ENCODE measurements at regions not wholly inside any gene's neighbourhood (a gene's known extent, or its start where the extent isn't known, plus 50 kb on each side); places are given as distances from the start of the nearest gene placed in this dataset.
"Not testable (repeated sequence)": the region's sequence is repeated elsewhere in the genome, so short reads cannot be mapped to it uniquely, and the experiment has no call there.

DNA sequence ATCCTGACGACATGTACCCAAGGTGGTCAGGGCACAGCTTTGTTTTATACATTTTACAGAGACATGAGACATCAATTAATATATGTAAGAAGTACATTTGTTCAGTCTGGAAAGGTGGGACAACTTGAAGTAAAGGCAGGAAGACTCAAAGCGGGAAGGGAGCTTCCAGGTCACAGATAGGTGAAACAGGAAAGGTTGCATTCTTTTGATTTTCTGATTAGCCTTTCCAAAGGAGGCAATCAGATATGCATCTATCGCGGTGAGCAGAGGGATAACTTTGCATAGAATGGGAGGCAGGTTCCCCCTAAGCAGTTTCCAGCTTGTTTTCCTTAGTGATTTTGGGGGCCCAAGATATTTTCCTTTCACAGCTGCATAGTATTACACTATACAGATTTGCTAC is 358.4 kb downstream of the GLUD2 start:
- TF ChIP-seq, protein P1, sequence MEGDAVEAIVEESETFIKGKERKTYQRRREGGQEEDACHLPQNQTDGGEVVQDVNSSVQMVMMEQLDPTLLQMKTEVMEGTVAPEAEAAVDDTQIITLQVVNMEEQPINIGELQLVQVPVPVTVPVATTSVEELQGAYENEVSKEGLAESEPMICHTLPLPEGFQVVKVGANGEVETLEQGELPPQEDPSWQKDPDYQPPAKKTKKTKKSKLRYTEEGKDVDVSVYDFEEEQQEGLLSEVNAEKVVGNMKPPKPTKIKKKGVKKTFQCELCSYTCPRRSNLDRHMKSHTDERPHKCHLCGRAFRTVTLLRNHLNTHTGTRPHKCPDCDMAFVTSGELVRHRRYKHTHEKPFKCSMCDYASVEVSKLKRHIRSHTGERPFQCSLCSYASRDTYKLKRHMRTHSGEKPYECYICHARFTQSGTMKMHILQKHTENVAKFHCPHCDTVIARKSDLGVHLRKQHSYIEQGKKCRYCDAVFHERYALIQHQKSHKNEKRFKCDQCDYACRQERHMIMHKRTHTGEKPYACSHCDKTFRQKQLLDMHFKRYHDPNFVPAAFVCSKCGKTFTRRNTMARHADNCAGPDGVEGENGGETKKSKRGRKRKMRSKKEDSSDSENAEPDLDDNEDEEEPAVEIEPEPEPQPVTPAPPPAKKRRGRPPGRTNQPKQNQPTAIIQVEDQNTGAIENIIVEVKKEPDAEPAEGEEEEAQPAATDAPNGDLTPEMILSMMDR (conservative IDR thresholded peaks at IDR 0.05; ENCODE audit: low read length) = no peak
- no peak overlapping the region for H3K4me3 ChIP-seq (ENCODE audit: low read length)
- DNase-seq (ENCODE audit: low read depth) = no peak

DNA sequence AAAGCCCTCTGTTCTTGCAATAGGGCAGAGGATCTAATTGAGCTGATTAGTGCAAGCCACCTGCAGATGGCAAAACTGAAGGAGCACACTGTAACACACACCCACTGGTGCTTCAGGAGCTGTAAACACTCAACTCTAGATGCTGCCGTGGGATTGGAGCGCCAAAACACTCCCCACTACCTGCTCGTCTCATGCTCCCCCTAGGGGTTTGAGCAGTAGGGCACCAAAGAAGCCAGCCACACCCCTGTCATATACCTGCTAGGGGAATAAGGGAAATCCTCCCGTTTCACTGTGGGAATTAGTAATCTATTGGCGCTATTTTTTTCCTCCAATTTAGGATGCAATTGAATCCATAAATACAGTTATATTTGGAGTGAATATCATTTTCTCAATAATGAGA is 360.2 kb downstream of the GLUD2 start:
- no peak overlapping the region for H3K4me3 ChIP-seq (ENCODE audit: low read length)
- TF ChIP-seq, protein P1 (conservative IDR thresholded peaks at IDR 0.05; ENCODE audit: low read length) = no peak
- DNase-seq (ENCODE audit: low read depth) = no peak

DNA sequence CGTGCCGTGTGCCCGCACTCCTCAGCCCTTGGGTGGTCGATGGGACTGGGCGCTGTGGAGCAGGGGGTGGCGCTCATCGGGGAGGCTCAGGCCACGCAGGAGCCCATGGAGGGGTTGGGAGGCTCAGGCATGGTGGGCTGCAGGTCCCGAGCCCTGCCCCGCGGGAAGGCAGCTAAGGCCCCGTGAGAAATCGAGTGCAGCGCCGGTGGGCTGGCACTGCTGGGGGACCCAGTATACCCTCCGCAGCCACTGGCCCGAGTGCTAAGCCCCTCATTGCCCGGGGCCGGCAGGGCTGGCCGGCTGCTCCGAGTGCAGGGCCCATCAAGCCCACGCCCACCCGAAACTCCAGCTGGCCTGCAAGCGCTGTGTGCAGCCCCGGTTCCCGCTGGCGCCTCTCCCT is 384.1 kb downstream of the GLUD2 start:
- DNase-seq (ENCODE audit: low read depth); H3K4me3 ChIP-seq (ENCODE audit: low read length): not testable (repeated sequence)

DNA sequence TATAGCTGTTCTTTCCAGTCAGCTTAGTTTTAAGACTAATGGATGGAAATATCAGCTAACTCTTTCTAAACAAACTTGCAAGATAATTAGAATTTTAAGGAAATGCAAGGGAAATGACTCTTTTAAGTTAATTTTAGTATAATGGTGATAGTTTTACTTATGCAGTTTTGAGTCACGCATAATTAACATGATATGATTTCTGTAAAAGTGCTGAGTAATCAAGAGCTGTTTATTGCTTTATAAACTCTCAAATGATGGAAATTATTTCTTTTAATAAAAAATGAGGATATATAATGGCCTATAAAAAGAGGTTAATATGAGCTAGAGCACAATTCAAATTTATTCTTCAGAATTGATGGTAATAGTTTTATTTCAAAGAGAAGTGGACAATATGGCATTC is 385.9 kb downstream of the GLUD2 start:
- TF ChIP-seq, protein P1 (conservative IDR thresholded peaks at IDR 0.05; ENCODE audit: low read length) = no peak
- no peak overlapping the region for H3K4me3 ChIP-seq (ENCODE audit: low read length)
- no peak for DNase-seq (ENCODE audit: low read depth)

DNA sequence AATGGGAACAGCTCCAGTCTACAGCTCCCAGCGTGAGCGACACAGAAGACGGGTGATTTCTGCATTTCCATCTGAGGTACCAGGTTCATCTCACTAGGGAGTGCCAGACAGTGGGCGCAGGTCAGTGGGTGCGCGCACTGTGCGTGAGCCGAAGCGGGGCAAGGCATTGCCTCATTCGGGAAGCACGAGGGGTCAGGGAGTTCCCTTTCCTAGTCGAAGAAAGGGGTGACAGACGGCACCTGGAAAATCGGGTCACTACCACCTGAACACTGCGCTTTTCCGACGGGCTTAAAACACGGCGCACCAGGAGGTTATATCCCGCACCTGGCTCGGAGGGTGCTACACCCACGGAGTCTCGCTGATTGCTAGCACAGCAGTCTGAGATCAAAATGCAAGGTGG is 390.3 kb downstream of the GLUD2 start:
- not testable (repeated sequence) for DNase-seq (ENCODE audit: low read depth); H3K4me3 ChIP-seq (ENCODE audit: low read length)

DNA sequence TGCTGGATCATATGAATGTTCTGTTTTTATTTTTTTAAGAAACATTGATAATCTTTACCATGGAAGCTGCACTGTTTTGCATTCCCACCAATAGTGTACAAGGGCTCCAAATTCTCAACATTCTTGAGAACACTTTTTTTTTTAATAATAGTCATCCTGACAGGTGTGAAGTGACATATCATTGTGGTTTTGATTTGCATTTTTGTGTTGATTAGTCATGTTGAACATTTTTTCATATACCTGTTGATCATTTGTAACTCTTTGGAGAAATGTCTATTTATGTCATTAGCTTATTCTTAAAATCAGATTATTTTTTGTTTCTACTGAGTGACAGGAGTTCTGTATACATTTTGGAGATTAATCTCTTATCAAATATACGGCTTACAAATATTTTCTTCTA is 408.5 kb downstream of the GLUD2 start:
- no peak for DNase-seq (ENCODE audit: low read depth)
- no peak overlapping the region for H3K4me3 ChIP-seq (ENCODE audit: low read length)
- TF ChIP-seq, protein P1 (conservative IDR thresholded peaks at IDR 0.05; ENCODE audit: low read length) = no peak

DNA sequence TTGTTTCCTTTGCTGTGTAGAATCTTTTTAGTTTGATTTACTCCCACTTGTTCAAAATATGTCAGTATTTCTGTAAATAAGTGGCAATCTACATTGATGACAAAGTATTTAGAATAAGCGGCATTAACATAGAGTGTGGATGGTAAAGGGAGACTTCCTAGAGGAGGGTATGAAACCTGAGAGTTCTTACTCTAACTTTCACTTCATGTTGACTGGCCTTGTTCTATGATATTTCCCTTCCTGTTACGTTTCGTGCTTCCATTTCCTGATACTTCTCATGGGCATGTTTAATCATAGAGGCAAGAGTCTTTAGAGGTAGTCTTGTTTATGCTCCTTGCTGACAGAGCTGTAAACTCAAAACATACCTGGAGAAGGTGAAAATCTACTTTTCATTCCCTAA is 408.9 kb downstream of the GLUD2 start:
- no peak overlapping the region for H3K4me3 ChIP-seq (ENCODE audit: low read length)
- no peak for DNase-seq (ENCODE audit: low read depth)
- TF ChIP-seq, protein P1 (conservative IDR thresholded peaks at IDR 0.05; ENCODE audit: low read length) = no peak

DNA sequence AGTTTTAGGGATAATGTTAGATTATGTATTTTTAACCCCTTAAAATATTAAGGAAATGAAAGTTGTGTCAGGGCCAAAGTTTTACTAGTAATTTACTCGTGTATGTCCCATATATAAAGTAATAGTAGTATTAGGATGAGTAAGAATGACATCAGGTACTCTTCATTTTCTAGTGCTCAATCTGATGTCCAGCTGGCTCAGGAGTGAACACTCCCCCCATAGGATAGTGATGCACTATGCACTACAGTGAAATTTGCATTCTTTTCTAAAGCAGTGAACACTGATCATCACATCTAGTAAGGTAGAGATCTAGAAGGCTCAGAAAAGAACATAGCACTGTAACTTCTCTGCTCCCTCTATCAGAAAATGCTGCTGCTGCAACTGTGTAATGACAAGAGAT is 409.7 kb downstream of the GLUD2 start:
- TF ChIP-seq, protein P1 (conservative IDR thresholded peaks at IDR 0.05; ENCODE audit: low read length) = no peak
- no peak overlapping the region for H3K4me3 ChIP-seq (ENCODE audit: low read length)
- no peak for DNase-seq (ENCODE audit: low read depth)

All from AG10803 (cell line).